ENCODE measurements at regions not wholly inside any gene's neighbourhood (a gene's known extent, or its start where the extent isn't known, plus 50 kb on each side); places are given as distances from the start of the nearest gene placed in this dataset.
"Not testable (repeated sequence)": the region's sequence is repeated elsewhere in the genome, so short reads cannot be mapped to it uniquely, and the experiment has no call there.

GRCh38 chr4:181896614-181897013 is 346.6 kb upstream of the TENM3 start:
- no peak for TF ChIP-seq ZFX (IDR thresholded peaks at IDR 0.05)
- no peak for TF ChIP-seq CTCF (conservative IDR thresholded peaks at IDR 0.05)
- H3K27ac ChIP-seq, result no peak overlapping the region

- no peak for TF ChIP-seq CTCF (conservative IDR thresholded peaks at IDR 0.05)
- TF ChIP-seq ZFX (IDR thresholded peaks at IDR 0.05), result no peak
- no peak overlapping the region for H3K27ac ChIP-seq
Observed at GRCh38 chr4:181897935-181898334, 345.3 kb upstream of the TENM3 start.

- not testable (repeated sequence) for H3K27ac ChIP-seq
Observed at GRCh38 chr4:181902404-181902803, 340.8 kb upstream of the TENM3 start.

GRCh38 chr4:181905708-181906107 is 337.5 kb upstream of the TENM3 start:
- TF ChIP-seq ZFX (IDR thresholded peaks at IDR 0.05), result no peak
- TF ChIP-seq CTCF (conservative IDR thresholded peaks at IDR 0.05), result no peak
- H3K27ac ChIP-seq, result no peak overlapping the region

GRCh38 chr4:181908168-181908567 is 335.0 kb upstream of the TENM3 start:
- no peak for TF ChIP-seq CTCF (conservative IDR thresholded peaks at IDR 0.05)
- TF ChIP-seq ZFX (IDR thresholded peaks at IDR 0.05), result no peak
- H3K27ac ChIP-seq, result no peak overlapping the region

- no peak for TF ChIP-seq CTCF (conservative IDR thresholded peaks at IDR 0.05)
- no peak for TF ChIP-seq ZFX (IDR thresholded peaks at IDR 0.05)
- no peak overlapping the region for H3K27ac ChIP-seq
Observed at GRCh38 chr4:181909368-181909767, 333.8 kb upstream of the TENM3 start.

GRCh38 chr4:181911420-181911819 is 331.8 kb upstream of the TENM3 start:
- TF ChIP-seq CTCF (conservative IDR thresholded peaks at IDR 0.05), result no peak
- TF ChIP-seq ZFX (IDR thresholded peaks at IDR 0.05), result no peak
- no peak overlapping the region for H3K27ac ChIP-seq

- TF ChIP-seq CTCF (conservative IDR thresholded peaks at IDR 0.05) (no peak), ZFX (IDR thresholded peaks at IDR 0.05) (no peak)
- no peak overlapping the region for H3K27ac ChIP-seq
Observed at GRCh38 chr4:181933471-181933870, 309.7 kb upstream of the TENM3 start.

All from C4-2B (cell line).